Urinary bladder (tissue), 3 donors: ENCODE measurements at regions not wholly inside any gene's neighbourhood (a gene's known extent, or its start where the extent isn't known, plus 50 kb on each side); places are given as distances from the start of the nearest gene placed in this dataset.
"Not testable (repeated sequence)": the region's sequence is repeated elsewhere in the genome, so short reads cannot be mapped to it uniquely, and the experiment has no call there.

Source experiments
- DNase-seq: peaks from one replicate; pipeline ENCODE4 v3.0.0-alpha.2; 2015; ENCODE audit errors: extremely low spot score
- H3K27ac ChIP-seq: one replicate; pipeline ENCODE4 v1.5.1; 2013; ENCODE audit warnings: low read depth, mild to moderate bottlenecking, moderate library complexity
- H3K36me3 ChIP-seq: one replicate; pipeline ENCODE4 v1.6.1; 2013; ENCODE audit warnings: mild to moderate bottlenecking, moderate library complexity; ENCODE audit not compliant: insufficient read depth
- H3K4me1 ChIP-seq: one replicate; pipeline ENCODE4 v1.6.1; 2013; ENCODE audit warnings: mild to moderate bottlenecking, moderate library complexity; ENCODE audit not compliant: insufficient read depth
- H3K4me3 ChIP-seq: one replicate; pipeline ENCODE4 v1.5.1; 2013; ENCODE audit warnings: low read depth, low read length
- WGBS: extraction: QIAGEN DNeasy Blood & Tissue Kit; methylation state at CpG from one replicate; pipeline ENCODE4 v1.1.7; 2013; 5-methylcytosine and 5-hydroxymethylcytosine counted together
- donor health status: healthy with polysubstance abuse.
- donor health status: healthy.

DNA sequence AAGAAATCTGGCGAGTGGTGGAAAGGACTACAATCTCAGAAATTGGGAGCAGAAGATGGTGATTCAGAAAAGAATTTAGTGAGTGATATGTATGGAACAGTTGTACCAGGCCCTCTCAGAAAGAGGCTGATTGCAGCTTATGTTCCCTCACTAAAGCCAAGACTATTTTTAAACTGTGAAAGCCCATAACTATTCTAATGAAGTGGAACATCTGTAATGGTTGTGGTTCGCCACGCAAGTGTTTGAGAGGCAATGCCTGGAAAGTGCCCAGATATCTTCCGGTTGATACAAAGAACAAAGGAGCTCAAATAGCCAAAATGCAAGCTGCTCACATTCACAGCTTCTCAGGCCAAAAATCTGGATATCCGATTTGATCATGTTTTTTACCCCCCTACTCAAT, 1250.7 kb downstream of the RAPGEF2 start:
- H3K4me3 ChIP-seq: no peak overlapping the region
- no peak overlapping the region for H3K27ac ChIP-seq
- no peaks in the 10 kb centered on the region for H3K4me1 ChIP-seq
- H3K36me3 ChIP-seq: no peaks in the 10 kb centered on the region
- no peak for DNase-seq
- WGBS: 51% methylated on average over 5 of the region's 5 CpGs

DNA sequence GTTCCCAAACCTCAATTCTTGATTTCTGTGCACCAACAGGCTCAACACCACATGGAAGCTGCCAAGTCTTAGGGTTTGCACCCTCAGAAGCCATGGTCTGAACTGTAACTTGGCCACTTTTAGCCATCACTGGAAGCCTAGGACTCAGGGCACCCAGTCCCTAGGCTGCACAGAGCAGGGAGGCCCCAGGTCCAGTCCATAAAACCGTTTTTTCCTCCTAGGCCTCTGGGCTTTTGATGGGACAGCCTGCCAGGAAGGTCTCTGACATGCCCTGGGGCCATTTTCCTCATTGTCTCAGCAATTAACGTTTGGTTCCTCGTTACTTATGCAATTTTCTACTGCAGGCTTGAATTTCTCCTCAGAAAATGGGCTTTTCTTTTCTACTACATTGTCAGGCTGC, 1259.6 kb downstream of the RAPGEF2 start:
- whole genome bisulfite sequencing: 62% methylated on average over 3 of the region's 3 CpGs
- no peak for DNase-seq
- no peak overlapping the region for H3K27ac ChIP-seq
- H3K36me3 ChIP-seq: no peaks in the 10 kb centered on the region
- no peak overlapping the region for H3K4me3 ChIP-seq
- no peaks in the 10 kb centered on the region for H3K4me1 ChIP-seq

DNA sequence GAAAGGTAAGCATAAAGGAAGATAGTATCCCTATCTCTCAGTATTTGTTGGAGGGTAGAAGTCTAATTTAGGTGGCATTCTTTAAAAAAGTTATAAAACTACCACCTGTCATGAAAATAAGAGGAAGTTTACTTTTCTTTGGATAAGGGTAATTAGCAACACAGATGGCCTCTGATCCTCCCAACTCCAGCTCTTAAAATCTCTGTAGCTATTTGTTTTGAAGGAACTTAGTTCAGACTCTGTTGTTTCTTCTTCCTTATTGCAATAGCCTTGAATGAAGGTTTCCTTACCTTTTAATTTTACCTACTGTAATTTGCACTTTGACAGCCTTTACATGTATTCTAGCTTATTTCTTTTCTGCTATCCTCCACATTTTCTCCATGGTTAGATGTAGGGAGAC, 1261.3 kb downstream of the RAPGEF2 start:
- H3K4me1 ChIP-seq: no peaks in the 10 kb centered on the region
- no peaks in the 10 kb centered on the region for H3K36me3 ChIP-seq
- H3K4me3 ChIP-seq: no peak overlapping the region
- DNase-seq: no peak
- H3K27ac ChIP-seq: no peak overlapping the region

DNA sequence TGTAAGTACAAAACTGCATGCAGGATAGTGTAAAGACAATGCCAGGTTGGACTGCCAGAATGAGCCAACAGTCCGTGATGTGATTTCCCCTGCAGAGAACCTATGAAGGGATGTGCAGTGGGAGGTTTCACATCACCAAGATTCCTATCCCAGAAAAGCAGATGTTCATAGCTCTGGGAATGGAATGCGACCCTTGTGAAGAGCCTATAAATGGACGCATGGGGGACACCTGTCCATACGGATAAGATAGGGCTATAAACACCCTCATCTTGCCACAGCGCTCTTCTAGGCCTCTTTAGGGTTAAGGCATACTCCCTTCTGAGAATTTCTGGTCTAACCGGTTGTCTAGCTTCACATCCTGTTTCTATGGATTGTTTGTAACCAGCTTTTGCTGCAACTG, 1261.8 kb downstream of the RAPGEF2 start:
- H3K4me1 ChIP-seq, H3K27ac ChIP-seq: not testable (repeated sequence)

DNA sequence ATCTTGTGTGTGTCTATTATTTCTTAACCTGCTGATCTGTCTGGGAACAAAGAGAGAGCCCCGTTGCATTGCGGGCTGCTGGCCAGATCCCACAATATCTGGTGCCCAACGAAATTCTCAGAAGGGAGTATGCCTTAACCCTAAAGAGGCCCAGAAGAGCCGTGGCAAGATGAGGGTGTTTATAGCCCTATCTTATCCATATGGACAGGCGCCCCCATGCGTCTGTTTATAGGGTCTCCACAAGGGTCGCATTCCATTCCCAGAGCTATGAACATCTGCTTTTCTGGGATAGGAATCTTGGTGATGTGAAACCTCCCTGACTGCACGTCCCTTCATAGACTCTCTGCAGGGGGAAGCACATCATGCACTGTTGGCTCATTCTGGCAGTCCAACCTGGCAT, 1262.5 kb downstream of the RAPGEF2 start:
- DNase-seq, H3K4me3 ChIP-seq, H3K4me1 ChIP-seq, H3K36me3 ChIP-seq, H3K27ac ChIP-seq: not testable (repeated sequence)
- WGBS: 34% methylated on average over 8 of the region's 8 CpGs

More for the DNA sequence above, 1261.8 kb downstream of the RAPGEF2 start:
- 58% methylated on average over 6 of the region's 6 CpGs for WGBS
- not testable (repeated sequence) for DNase-seq, H3K36me3 ChIP-seq, H3K4me3 ChIP-seq

- DNase-seq: no peak
- no peaks in the 10 kb centered on the region for H3K4me1 ChIP-seq
- no peak overlapping the region for H3K4me3 ChIP-seq
- H3K36me3 ChIP-seq: no peaks in the 10 kb centered on the region
- WGBS: 57% methylated on average over 2 of the region's 2 CpGs
- H3K27ac ChIP-seq: no peak overlapping the region
Observed at GRCh38 chr4:160370046-160370445, 1267.2 kb downstream of the RAPGEF2 start.

- 87% methylated on average over 1 of the region's 1 CpG for WGBS
- Histone ChIP-seq H3K4me3 (no peak overlapping the region), H3K4me1 (no peaks in the 10 kb centered on the region), H3K27ac (no peak overlapping the region), H3K36me3 (no peaks in the 10 kb centered on the region)
- DNase-seq: no peak
Observed at GRCh38 chr4:160371446-160371845, 1268.6 kb downstream of the RAPGEF2 start.

DNA sequence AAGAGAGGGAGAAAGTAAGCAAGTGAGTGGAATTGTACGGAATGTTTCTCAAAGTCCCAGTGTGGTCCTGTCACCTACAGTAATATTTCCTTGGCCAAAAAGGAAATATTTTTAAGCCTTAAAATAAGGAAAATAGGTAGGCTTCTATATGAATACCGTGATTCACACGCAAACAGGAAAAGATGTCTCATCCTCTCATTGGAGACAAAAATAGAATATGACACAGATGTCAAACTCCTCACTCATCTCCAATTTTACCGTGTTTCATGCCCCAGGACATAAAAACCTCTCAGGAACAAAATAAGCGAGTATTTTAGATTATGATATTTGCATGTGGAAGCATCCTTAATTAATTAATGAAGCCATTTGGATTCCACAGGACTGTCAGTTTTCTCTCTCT, 1269.5 kb downstream of the RAPGEF2 start:
- no peak overlapping the region for H3K27ac ChIP-seq
- no peak for DNase-seq
- 85% methylated on average over 5 of the region's 5 CpGs for WGBS
- H3K36me3 ChIP-seq: no peaks in the 10 kb centered on the region
- no peak overlapping the region for H3K4me3 ChIP-seq
- H3K4me1 ChIP-seq: no peaks in the 10 kb centered on the region

- Histone ChIP-seq H3K4me3 (no peak overlapping the region), H3K36me3 (no peaks in the 10 kb centered on the region), H3K4me1 (no peaks in the 10 kb centered on the region), H3K27ac (no peak overlapping the region)
- no peak for DNase-seq
- WGBS: 96% methylated on average over 2 of the region's 2 CpGs
Observed at GRCh38 chr4:160373911-160374310, 1271.0 kb downstream of the RAPGEF2 start.

DNA sequence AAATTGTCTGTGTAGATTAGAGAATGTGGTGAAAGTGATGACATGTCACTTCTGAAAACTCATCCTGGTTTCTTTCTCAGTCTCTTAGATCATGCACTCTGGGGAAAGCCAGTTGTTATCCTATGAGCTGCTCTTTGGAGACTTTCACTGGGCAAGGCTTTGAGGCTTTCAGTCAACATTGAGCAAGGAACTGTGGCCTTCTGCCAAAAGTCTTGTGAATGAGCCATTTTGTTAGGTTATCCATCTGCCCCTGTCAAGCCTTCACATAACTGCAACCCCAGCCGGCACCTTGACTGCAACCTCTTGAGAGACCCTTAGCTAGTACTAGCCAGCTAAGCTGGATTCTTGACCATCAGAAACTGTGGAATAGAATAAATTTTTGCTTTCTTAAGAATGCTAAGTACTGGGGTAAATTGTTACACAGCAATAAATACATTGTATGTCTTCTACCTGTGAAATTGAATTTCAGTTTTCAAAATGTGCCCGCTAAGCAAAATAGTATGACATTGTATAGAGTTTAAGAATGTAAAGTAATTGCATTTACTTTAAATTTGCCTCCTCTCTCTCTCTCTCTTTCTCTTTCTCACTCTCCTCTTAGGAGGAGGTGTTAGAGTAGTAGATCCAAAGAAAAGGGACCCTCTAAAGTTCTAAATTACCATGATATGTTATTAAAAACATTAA, 1273.0 kb downstream of the RAPGEF2 start:
- Histone ChIP-seq H3K36me3 (no peaks in the 10 kb centered on the region), H3K27ac (no peak overlapping the region), H3K4me1 (no peaks in the 10 kb centered on the region), H3K4me3 (no peak overlapping the region)
- no peak for DNase-seq
- 86% methylated on average over 2 of the region's 2 CpGs for WGBS

- Histone ChIP-seq H3K36me3 (no peaks in the 10 kb centered on the region), H3K27ac (no peak overlapping the region), H3K4me1 (no peaks in the 10 kb centered on the region), H3K4me3 (no peak overlapping the region)
- no peak for DNase-seq
Observed at GRCh38 chr4:160386846-160387245, 1284.0 kb downstream of the RAPGEF2 start.

DNA sequence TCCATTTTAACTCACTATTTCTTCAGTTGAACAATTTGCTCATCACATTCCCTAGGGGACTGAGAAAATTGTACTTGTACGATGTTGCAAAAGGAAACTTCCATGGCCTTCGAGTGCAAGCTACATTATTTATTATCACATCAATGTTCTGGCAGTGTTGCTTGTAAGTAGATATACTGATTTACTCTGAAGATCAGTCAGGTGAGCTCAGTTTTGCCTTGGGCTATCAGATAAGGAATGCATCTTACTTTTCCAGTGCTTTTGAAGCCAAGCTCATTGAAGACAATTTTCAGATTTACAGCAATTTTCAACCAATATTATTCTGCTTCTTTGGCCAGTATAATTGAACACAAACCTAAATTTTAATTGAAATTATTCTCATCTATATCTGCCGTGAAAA, 1296.9 kb downstream of the RAPGEF2 start:
- no peak overlapping the region for H3K4me3 ChIP-seq
- DNase-seq: no peak
- no peak overlapping the region for H3K27ac ChIP-seq
- no peaks in the 10 kb centered on the region for H3K4me1 ChIP-seq
- no peaks in the 10 kb centered on the region for H3K36me3 ChIP-seq
- WGBS: 80% methylated on average over 3 of the region's 3 CpGs

DNA sequence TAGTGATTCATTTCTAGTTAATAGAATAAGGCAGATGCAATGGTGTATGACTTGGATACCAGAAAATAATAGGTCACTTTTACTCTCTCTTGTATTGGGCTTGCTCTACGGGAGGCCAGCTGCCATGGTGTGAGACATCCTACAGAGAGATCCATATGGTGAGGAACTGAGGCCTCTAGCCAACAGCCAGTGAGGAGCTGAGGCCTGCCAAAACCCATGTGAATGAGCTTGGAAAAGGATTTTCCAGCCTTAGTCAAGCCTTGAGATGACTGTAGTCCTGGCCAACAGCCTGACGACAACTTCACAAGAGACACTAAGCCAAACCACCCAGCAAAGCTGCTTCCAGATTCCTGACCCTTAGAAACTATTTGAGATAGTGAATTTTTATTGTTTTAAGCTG, 1300.2 kb downstream of the RAPGEF2 start:
- Histone ChIP-seq H3K27ac (no peak overlapping the region), H3K4me3 (no peak overlapping the region), H3K4me1 (no peaks in the 10 kb centered on the region), H3K36me3 (no peaks in the 10 kb centered on the region)
- 52% methylated on average over 2 of the region's 2 CpGs for WGBS
- DNase-seq: no peak

DNA sequence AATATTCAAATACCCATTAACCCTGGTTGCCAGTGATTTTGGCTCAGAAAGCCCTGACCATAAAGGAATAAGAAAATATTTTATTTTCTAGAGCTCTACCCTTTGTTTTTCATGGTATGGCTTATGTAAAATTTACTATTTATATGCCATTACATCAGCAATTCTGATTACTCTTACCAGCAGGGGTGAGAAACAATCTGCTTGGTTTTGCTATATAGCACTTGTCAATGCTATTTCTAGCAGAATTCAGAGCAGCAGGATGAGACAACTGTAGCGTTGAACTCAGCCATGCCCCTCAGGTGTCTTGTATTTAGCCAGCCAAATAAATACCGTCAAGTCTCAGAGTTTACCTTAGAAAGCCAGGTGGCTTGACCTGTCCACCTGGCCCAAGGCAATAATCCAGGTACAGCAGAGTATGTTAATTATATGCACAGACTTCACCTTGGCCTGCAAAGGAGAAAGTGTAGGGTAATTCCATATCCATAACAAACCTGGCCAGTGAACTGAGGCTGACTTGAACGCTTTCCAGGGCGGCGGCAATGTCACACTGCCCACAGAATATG, 1303.5 kb downstream of the RAPGEF2 start:
- no peak for DNase-seq
- no peak overlapping the region for H3K27ac ChIP-seq
- WGBS: 94% methylated on average over 5 of the region's 5 CpGs
- H3K36me3 ChIP-seq: no peaks in the 10 kb centered on the region
- H3K4me3 ChIP-seq: no peak overlapping the region
- no peaks in the 10 kb centered on the region for H3K4me1 ChIP-seq

DNA sequence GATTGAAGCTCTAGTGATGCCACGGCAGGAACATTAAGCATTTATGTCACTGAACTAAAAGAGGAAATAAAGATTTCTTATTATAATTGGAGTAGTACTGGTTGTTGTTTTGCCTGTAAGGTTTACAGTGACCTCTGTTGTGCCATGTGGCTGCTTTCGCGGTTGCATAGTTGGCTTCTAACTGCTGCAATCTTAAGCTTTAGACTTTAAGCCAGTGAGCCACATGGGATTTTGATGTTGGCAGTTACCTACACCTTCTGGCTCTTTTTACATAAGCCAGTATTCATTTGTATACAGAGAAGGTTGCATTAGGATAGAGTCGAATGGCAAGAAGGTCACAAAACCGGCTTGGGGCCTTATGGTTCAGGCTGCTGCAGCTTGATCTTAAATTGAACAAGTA, 1311.6 kb downstream of the RAPGEF2 start:
- Histone ChIP-seq H3K36me3 (no peaks in the 10 kb centered on the region), H3K27ac (no peak overlapping the region), H3K4me3 (no peak overlapping the region), H3K4me1 (no peaks in the 10 kb centered on the region)
- 75% methylated on average over 5 of the region's 5 CpGs for WGBS
- DNase-seq: no peak
